ENCODE measurements at regions not wholly inside any gene's neighbourhood (a gene's known extent, or its start where the extent isn't known, plus 50 kb on each side); places are given as distances from the start of the nearest gene placed in this dataset.

GRCh38 chr16:86437348-86437747, 73.0 kb upstream of the FOXF1 start:
- Mint-ChIP-seq H3K4me1 (ENCODE audit: unreplicated experiment) (no peaks in the 10 kb centered on the region), H3K9me3 (ENCODE audit: unreplicated experiment) (no peaks in the 10 kb centered on the region), H3K4me3 (ENCODE audit: unreplicated experiment) (no peak overlapping the region), H3K36me3 (ENCODE audit: unreplicated experiment) (no peaks in the 10 kb centered on the region), H3K27me3 (ENCODE audit: unreplicated experiment) (peaks cover 26% of the 10 kb centered on the region), H3K27ac (ENCODE audit: unreplicated experiment) (no peak overlapping the region)
- no peak for TF ChIP-seq CTCF (IDR thresholded peaks at IDR 0.05)
- DNase-seq (ENCODE audit: extremely low spot score, unreplicated experiment) = no peak

- no peaks in the 10 kb centered on the region for H3K9me3 Mint-ChIP-seq (ENCODE audit: unreplicated experiment)
- no peak overlapping the region for H3K4me3 Mint-ChIP-seq (ENCODE audit: unreplicated experiment)
- no peak overlapping the region for H3K27ac Mint-ChIP-seq (ENCODE audit: unreplicated experiment)
Observed at GRCh38 chr16:86442703-86443102, 67.6 kb upstream of the FOXF1 start.

GRCh38 chr16:86443508-86444147, 66.7 kb upstream of the FOXF1 start:
- Mint-ChIP-seq H3K4me3 (ENCODE audit: unreplicated experiment) (no peak overlapping the region), H3K27ac (ENCODE audit: unreplicated experiment) (no peak overlapping the region), H3K4me1 (ENCODE audit: unreplicated experiment) (no peaks in the 10 kb centered on the region), H3K36me3 (ENCODE audit: unreplicated experiment) (no peaks in the 10 kb centered on the region), H3K9me3 (ENCODE audit: unreplicated experiment) (no peaks in the 10 kb centered on the region), H3K27me3 (ENCODE audit: unreplicated experiment) (peaks cover 13% of the 10 kb centered on the region)
- DNase-seq (ENCODE audit: extremely low spot score, unreplicated experiment) = no peak
- TF ChIP-seq CTCF (IDR thresholded peaks at IDR 0.05) = no peak

More at GRCh38 chr16:86442703-86443102, 67.6 kb upstream of the FOXF1 start:
- Mint-ChIP-seq H3K27me3 (ENCODE audit: unreplicated experiment) (peaks cover 19% of the 10 kb centered on the region), H3K36me3 (ENCODE audit: unreplicated experiment) (no peaks in the 10 kb centered on the region), H3K4me1 (ENCODE audit: unreplicated experiment) (no peaks in the 10 kb centered on the region)
- no peak for TF ChIP-seq CTCF (IDR thresholded peaks at IDR 0.05)
- DNase-seq (ENCODE audit: extremely low spot score, unreplicated experiment) = no peak

- H3K9me3 Mint-ChIP-seq (ENCODE audit: unreplicated experiment) = no peaks in the 10 kb centered on the region
- no peak for DNase-seq (ENCODE audit: extremely low spot score, unreplicated experiment)
- no peak for TF ChIP-seq CTCF (IDR thresholded peaks at IDR 0.05)
Observed at GRCh38 chr16:86444261-86444660, 66.1 kb upstream of the FOXF1 start.

GRCh38 chr16:86444661-86445060, 65.7 kb upstream of the FOXF1 start:
- Mint-ChIP-seq H3K27ac (ENCODE audit: unreplicated experiment) (no peak overlapping the region), H3K27me3 (ENCODE audit: unreplicated experiment) (peaks cover 12% of the 10 kb centered on the region), H3K36me3 (ENCODE audit: unreplicated experiment) (no peaks in the 10 kb centered on the region), H3K4me1 (ENCODE audit: unreplicated experiment) (no peaks in the 10 kb centered on the region), H3K9me3 (ENCODE audit: unreplicated experiment) (no peaks in the 10 kb centered on the region), H3K4me3 (ENCODE audit: unreplicated experiment) (no peak overlapping the region)
- DNase-seq (ENCODE audit: extremely low spot score, unreplicated experiment) = no peak
- no peak for TF ChIP-seq CTCF (IDR thresholded peaks at IDR 0.05)

More at GRCh38 chr16:86444261-86444660, 66.1 kb upstream of the FOXF1 start:
- H3K4me3 Mint-ChIP-seq (ENCODE audit: unreplicated experiment) = no peak overlapping the region
- no peak overlapping the region for H3K27ac Mint-ChIP-seq (ENCODE audit: unreplicated experiment)
- H3K27me3 Mint-ChIP-seq (ENCODE audit: unreplicated experiment) = peaks cover 9% of the 10 kb centered on the region
- no peaks in the 10 kb centered on the region for H3K4me1 Mint-ChIP-seq (ENCODE audit: unreplicated experiment)
- no peaks in the 10 kb centered on the region for H3K36me3 Mint-ChIP-seq (ENCODE audit: unreplicated experiment)
